Smooth muscle cell (in vitro differentiated cells): ENCODE measurements at regions not wholly inside any gene's neighbourhood (a gene's known extent, or its start where the extent isn't known, plus 50 kb on each side); places are given as distances from the start of the nearest gene placed in this dataset.
"Not testable (repeated sequence)": the region's sequence is repeated elsewhere in the genome, so short reads cannot be mapped to it uniquely, and the experiment has no call there.

Experiments
- DNase-seq: peaks from one replicate; lab custom pipeline; 2025; ENCODE audit not compliant: unreplicated experiment; lab: John Stamatoyannopoulos, UW
- H2AFZ ChIP-seq: fragments of 200-600 bp; sonication (generic); 2 replicates; pipeline ENCODE4 v1.6.0; 2016; ENCODE audit warnings: antibody characterized with exemption, low read depth, mild to moderate bottlenecking
- H3F3A ChIP-seq: fragments of 200-600 bp; sonication (generic); 2 replicates; pipeline ENCODE4 v1.6.0; 2017; ENCODE audit warnings: antibody characterized with exemption, low read depth
- H3K27ac ChIP-seq: fragments of 200-600 bp; sonication (generic); 2 replicates; pipeline ENCODE4 v1.5.1; 2016; ENCODE audit warnings: low read depth, mild to moderate bottlenecking
- H3K27me3 ChIP-seq: fragments of 200-600 bp; sonication (generic); 2 replicates; pipeline ENCODE4 v1.6.1; 2016; ENCODE audit warnings: low read depth, mild to moderate bottlenecking
- H3K36me3 ChIP-seq: fragments of 200-600 bp; sonication (generic); 2 replicates; pipeline ENCODE4 v1.5.1; 2016; ENCODE audit warnings: low read depth
- H3K4me1 ChIP-seq: fragments of 200-600 bp; sonication (generic); 2 replicates; pipeline ENCODE4 v1.5.1; 2016; ENCODE audit warnings: low read depth
- H3K4me2 ChIP-seq: fragments of 200-600 bp; sonication (generic); 2 replicates; pipeline ENCODE4 v1.6.0; 2016; ENCODE audit warnings: mild to moderate bottlenecking
- H3K4me3 ChIP-seq: fragments of 200-600 bp; sonication (generic); 2 replicates; pipeline ENCODE4 v1.5.1; 2016; ENCODE audit warnings: mild to moderate bottlenecking
- H3K79me2 ChIP-seq: fragments of 200-600 bp; sonication (generic); 2 replicates; pipeline ENCODE4 v1.6.0; 2016; ENCODE audit warnings: low read depth, mild to moderate bottlenecking
- H3K9ac ChIP-seq: fragments of 200-600 bp; sonication (generic); 2 replicates; pipeline ENCODE4 v1.6.0; 2016; ENCODE audit warnings: low read depth
- H3K9me3 ChIP-seq: fragments of 200-600 bp; sonication (generic); replicated peaks from 2 replicates; pipeline ENCODE4 v1.5.1; 2016; ENCODE audit warnings: low read depth
- H4K20me1 ChIP-seq: fragments of 200-600 bp; sonication (generic); 2 replicates; pipeline ENCODE4 v1.6.0; 2016; ENCODE audit warnings: low read depth
- WGBS: methylation state at CpG from one replicate; pipeline ENCODE4 v1.1.7; 2016; ENCODE audit warnings: low lambda C conversion rate; 5-methylcytosine and 5-hydroxymethylcytosine counted together

- WGBS: 64% methylated on average over 3 of the region's 3 CpGs
- not testable (repeated sequence) for H3K36me3 ChIP-seq, H3K79me2 ChIP-seq, H3K9ac ChIP-seq, H3F3A ChIP-seq, H3K4me3 ChIP-seq, H3K27me3 ChIP-seq, H3K27ac ChIP-seq, H2AFZ ChIP-seq, H3K4me1 ChIP-seq, H4K20me1 ChIP-seq, H3K4me2 ChIP-seq, DNase-seq
- H3K9me3 ChIP-seq: peaks cover 29% of the 10 kb centered on the region
These were observed 310.9 kb downstream of the GOLGA6L6 start for GRCh38 chr15:20230656-20231055.

- not testable (repeated sequence) for DNase-seq, H3F3A ChIP-seq, H3K36me3 ChIP-seq, H3K79me2 ChIP-seq, H4K20me1 ChIP-seq, H3K27ac ChIP-seq, H2AFZ ChIP-seq, H3K4me1 ChIP-seq, H3K27me3 ChIP-seq, H3K4me3 ChIP-seq, H3K4me2 ChIP-seq, H3K9ac ChIP-seq
- peaks cover 21% of the 10 kb centered on the region for H3K9me3 ChIP-seq
- 71% methylated on average over 8 of the region's 8 CpGs for WGBS
These were observed 312.8 kb downstream of the GOLGA6L6 start for GRCh38 chr15:20228791-20229190.

GRCh38 chr15:20227119-20227853 is 314.3 kb downstream of the GOLGA6L6 start:
- not testable (repeated sequence) for H3K9ac ChIP-seq, H3K9me3 ChIP-seq
- WGBS: 43% methylated on average over 1 of the region's 1 CpG

GRCh38 chr15:20226531-20226930 is 315.1 kb downstream of the GOLGA6L6 start:
- H3K27me3 ChIP-seq, H4K20me1 ChIP-seq, H3K4me2 ChIP-seq, H2AFZ ChIP-seq, H3K27ac ChIP-seq, H3K36me3 ChIP-seq, H3F3A ChIP-seq, H3K9ac ChIP-seq, H3K4me3 ChIP-seq, H3K4me1 ChIP-seq, H3K79me2 ChIP-seq, DNase-seq, H3K9me3 ChIP-seq: not testable (repeated sequence)
- WGBS: 39% methylated on average over 2 of the region's 2 CpGs

More at GRCh38 chr15:20227119-20227853, 314.3 kb downstream of the GOLGA6L6 start:
- H3K4me2 ChIP-seq, H3F3A ChIP-seq, H3K27ac ChIP-seq, H3K4me3 ChIP-seq, DNase-seq, H3K79me2 ChIP-seq, H3K27me3 ChIP-seq, H3K4me1 ChIP-seq, H2AFZ ChIP-seq, H4K20me1 ChIP-seq, H3K36me3 ChIP-seq: not testable (repeated sequence)

- H3K27me3 ChIP-seq, H3K4me2 ChIP-seq, H3F3A ChIP-seq, DNase-seq, H3K27ac ChIP-seq, H3K79me2 ChIP-seq, H3K36me3 ChIP-seq, H3K4me3 ChIP-seq, H4K20me1 ChIP-seq, H3K9ac ChIP-seq, H2AFZ ChIP-seq, H3K4me1 ChIP-seq: not testable (repeated sequence)
- WGBS: 59% methylated on average over 4 of the region's 4 CpGs
- H3K9me3 ChIP-seq: peaks cover 47% of the 10 kb centered on the region
These were observed 320.5 kb downstream of the GOLGA6L6 start for GRCh38 chr15:20221063-20221462.

GRCh38 chr15:20219171-20219570 is 322.4 kb downstream of the GOLGA6L6 start:
- H3K27me3 ChIP-seq, H3K9ac ChIP-seq, H3K4me2 ChIP-seq, H3K27ac ChIP-seq, H3K4me1 ChIP-seq, H2AFZ ChIP-seq, H3F3A ChIP-seq, H4K20me1 ChIP-seq, DNase-seq, H3K4me3 ChIP-seq, H3K36me3 ChIP-seq, H3K79me2 ChIP-seq: not testable (repeated sequence)
- H3K9me3 ChIP-seq: peaks cover 48% of the 10 kb centered on the region
- WGBS: 84% methylated on average over 4 of the region's 4 CpGs

GRCh38 chr15:20215700-20216099 is 325.9 kb downstream of the GOLGA6L6 start:
- H3K36me3 ChIP-seq, H3K79me2 ChIP-seq, H2AFZ ChIP-seq, H3K4me1 ChIP-seq, H3K9ac ChIP-seq, H4K20me1 ChIP-seq, H3K27me3 ChIP-seq, H3K27ac ChIP-seq, H3K4me3 ChIP-seq, DNase-seq, H3F3A ChIP-seq, H3K4me2 ChIP-seq: not testable (repeated sequence)
- peaks cover 51% of the 10 kb centered on the region for H3K9me3 ChIP-seq
- WGBS: 62% methylated on average over 4 of the region's 4 CpGs

- not testable (repeated sequence) for DNase-seq, H3K79me2 ChIP-seq, H3K36me3 ChIP-seq, H3K4me3 ChIP-seq, H3K4me1 ChIP-seq, H4K20me1 ChIP-seq, H3F3A ChIP-seq, H3K27me3 ChIP-seq, H3K27ac ChIP-seq, H3K9ac ChIP-seq, H3K4me2 ChIP-seq, H2AFZ ChIP-seq
- peaks cover 39% of the 10 kb centered on the region for H3K9me3 ChIP-seq
- WGBS: 64% methylated on average over 1 of the region's 1 CpG
These were observed 327.5 kb downstream of the GOLGA6L6 start for GRCh38 chr15:20214101-20214500.

- H3K27ac ChIP-seq, H3K4me2 ChIP-seq, DNase-seq, H3K9ac ChIP-seq, H3F3A ChIP-seq, H2AFZ ChIP-seq, H3K36me3 ChIP-seq, H3K4me3 ChIP-seq, H3K79me2 ChIP-seq, H4K20me1 ChIP-seq, H3K4me1 ChIP-seq, H3K27me3 ChIP-seq: not testable (repeated sequence)
- H3K9me3 ChIP-seq: peaks cover 17% of the 10 kb centered on the region
These were observed 330.1 kb downstream of the GOLGA6L6 start for GRCh38 chr15:20211508-20211907.
